B cell (primary cell): ENCODE measurements at regions not wholly inside any gene's neighbourhood (a gene's known extent, or its start where the extent isn't known, plus 50 kb on each side); places are given as distances from the start of the nearest gene placed in this dataset.

Source experiments
- ATAC-seq: fragments of 200-7000 bp; cut with Tn5 transposase; one replicate; pipeline ENCODE4 v1.10.0; 2021; ENCODE audit warnings: low read depth, mild to moderate bottlenecking, moderate number of reproducible peaks, moderate library complexity
- CTCF ChIA-PET: fragments of 350-600 bp; sonication (Branson Sonifier 250); formaldehyde crosslinking; loops from one replicate; lab custom pipeline; 2021; ENCODE audit warnings: antibody characterized with exemption, inconsistent platforms; lab: Charles Lee
- POLR2A ChIA-PET: fragments of 350-600 bp; sonication (Branson Sonifier 250); formaldehyde crosslinking; loops from one replicate; lab custom pipeline; 2021; ENCODE audit warnings: antibody characterized with exemption; lab: Charles Lee
- DNase-seq: peaks from one replicate; pipeline ENCODE4 v3.0.0; 2013
- H2AFZ ChIP-seq: 2 replicates; pipeline ENCODE4 v1.6.1; 2012; ENCODE audit warnings: mild to moderate bottlenecking, low read depth, low read length; ENCODE audit not compliant: insufficient read depth, poor library complexity, severe bottlenecking
- H3K27ac ChIP-seq, 2 donors: 1 replicate in 1 of 2; 2 replicates in 1 of 2; pipeline ENCODE4 v1.5.1; 2012 to 2013; ENCODE audit warnings: low read length in 2 of 2, mild to moderate bottlenecking in 2 of 2, moderate library complexity in 1 of 2
- H3K27me3 ChIP-seq, 4 experiments: fragments of 200-600 bp in 1 of 4; sonication (generic) in 1 of 4; replicated peaks in 1 of 4; 1 replicate in 2 of 4; 2 replicates in 2 of 4; pipeline versions ENCODE4 v1.6.1 to v1.7.0; 2013 to 2016; ENCODE audit warnings: low read length in 3 of 4, mild to moderate bottlenecking in 2 of 4, mixed read lengths in 1 of 4, moderate library complexity in 1 of 4; ENCODE audit not compliant: insufficient read depth in 4 of 4, control insufficient read depth in 3 of 4; ENCODE audit errors: control extremely low read depth in 1 of 4
- H3K36me3 ChIP-seq, 2 experiments: replicated peaks in 1 of 2; 1 replicate in 1 of 2; 2 replicates in 1 of 2; pipeline versions ENCODE4 v1.6.1 to v1.7.1; 2013; ENCODE audit warnings: low read length in 1 of 2; ENCODE audit not compliant: insufficient read depth in 2 of 2, control insufficient read depth in 1 of 2; ENCODE audit errors: control extremely low read depth in 1 of 2, extremely low read depth in 1 of 2
- H3K4me1 ChIP-seq, 2 donors: fragments of 200-600 bp in 1 of 2; sonication (generic) in 1 of 2; 1 replicate in 1 of 2; 2 replicates in 1 of 2; pipeline versions ENCODE4 v1.5.1 to v1.6.1; 2013 to 2017; ENCODE audit warnings: low read length in 2 of 2; ENCODE audit not compliant: control insufficient read depth in 2 of 2, insufficient read depth in 2 of 2
- H3K4me2 ChIP-seq: replicated peaks from 2 replicates; pipeline ENCODE3; 2012; ENCODE audit warnings: mild to moderate bottlenecking, low read depth, low read length; ENCODE audit not compliant: poor library complexity, severe bottlenecking
- H3K4me3 ChIP-seq, 5 experiments: fragments of 200-600 bp in 1 of 5; sonication (generic) in 1 of 5; 1 replicate in 3 of 5; 2 replicates in 2 of 5; pipeline versions ENCODE4 v1.5.1 to v1.7.0; 2011 to 2016; ENCODE audit warnings: low read length in 4 of 5, mild to moderate bottlenecking in 4 of 5, low read depth in 2 of 5, control low read depth in 1 of 5, moderate library complexity in 1 of 5; ENCODE audit not compliant: insufficient read depth in 1 of 5; ENCODE audit errors: control extremely low read depth in 1 of 5, extremely low read depth in 1 of 5
- H3K79me2 ChIP-seq: fragments of 200-600 bp; sonication (generic); one replicate; pipeline ENCODE4 v1.6.0; 2016; ENCODE audit warnings: low read length; ENCODE audit not compliant: control insufficient read depth, insufficient read depth
- H3K9ac ChIP-seq: fragments of 200-600 bp; sonication (generic); 2 replicates; pipeline ENCODE4 v1.6.1; 2017; ENCODE audit warnings: mild to moderate bottlenecking, low read length, moderate library complexity
- H3K9me3 ChIP-seq, 3 donors: one replicate each; pipeline versions ENCODE4 v1.6.1 to v1.7.1; 2013; ENCODE audit warnings: low read length in 2 of 3; ENCODE audit not compliant: control insufficient read depth in 2 of 3, insufficient read depth in 1 of 3; ENCODE audit errors: control extremely low read depth in 1 of 3
- H4K20me1 ChIP-seq: 2 replicates; pipeline ENCODE4 v1.6.0; 2012; ENCODE audit warnings: mild to moderate bottlenecking, low read length; ENCODE audit not compliant: insufficient read depth, control insufficient read depth, poor library complexity, severe bottlenecking
- H3K27ac Mint-ChIP-seq: one replicate; pipeline ENCODE4 v1.8.0; 2021; ENCODE audit warnings: mixed read lengths
- H3K27me3 Mint-ChIP-seq: one replicate; pipeline ENCODE4 v1.8.0; 2021; ENCODE audit warnings: mixed read lengths
- H3K4me1 Mint-ChIP-seq: one replicate; pipeline ENCODE4 v1.8.0; 2021; ENCODE audit warnings: mixed read lengths
- H3K4me3 Mint-ChIP-seq: one replicate; pipeline ENCODE4 v1.8.0; 2021; ENCODE audit warnings: mixed read lengths
- H3K9me3 Mint-ChIP-seq: one replicate; pipeline ENCODE4 v1.8.0; 2022; ENCODE audit warnings: mixed read lengths; ENCODE audit not compliant: insufficient read depth
- CTCF ChIP-seq: fragments of 200-600 bp; IDR thresholded peaks from one replicate; pipeline ENCODE4 v1.8.0; 2022; ENCODE audit warnings: antibody characterized with exemption, mild to moderate bottlenecking
- EZH2 ChIP-seq: IDR thresholded peaks from 2 replicates; pipeline ENCODE4 v1.6.1; 2012; ENCODE audit warnings: borderline replicate concordance, low read depth, mild to moderate bottlenecking, moderate library complexity, low read length; ENCODE audit not compliant: insufficient read depth, poor library complexity, severe bottlenecking
- WGBS: methylation state at CpG from one replicate; pipeline ENCODE4 v1.1.5; 2013; ENCODE audit warnings: missing lambda C conversion rate; ENCODE audit not compliant: insufficient coverage; 5-methylcytosine and 5-hydroxymethylcytosine counted together
- intact Hi-C: fragments of 100-400 bp; cut with micrococcal nuclease; formaldehyde crosslinking; loops from one replicate; pipeline ENCODE4 v1.10.0; 2022

- no peak for TF ChIP-seq EZH2
- TF ChIP-seq CTCF, result no peak
- Histone ChIP-seq H3K4me1 (peaks cover 11 to 15% of the 10 kb centered on the region in 2 donors), H3K4me2 (peak overlapping the region; percentile 47), H4K20me1 (no peaks in the 10 kb centered on the region), H3K79me2 (no peaks in the 10 kb centered on the region), H3K4me3 (peak overlapping the region in 4 of 5 experiments; percentile 31 to 67 (median 45)), H3K36me3 (no peaks in the 10 kb centered on the region), H3K27ac (peak overlapping the region; percentile 81 to 85), H3K27me3 (no peaks in the 10 kb centered on the region), H2AFZ (peak overlapping the region; percentile 56), H3K9ac (peak overlapping the region; percentile 70), H3K9me3 (peaks cover 0 to 6% (median 1%) of the 10 kb centered on the region in 3 donors)
- Mint-ChIP-seq H3K4me3 (peak overlapping the region; percentile 91), H3K9me3 (no peaks in the 10 kb centered on the region), H3K27ac (peak overlapping the region; percentile 97), H3K4me1 (peaks cover 19% of the 10 kb centered on the region), H3K27me3 (no peaks in the 10 kb centered on the region)
- 86% methylated on average over 8 of the region's 9 CpGs for WGBS
- DNase-seq, result no peak
- no peak for ATAC-seq
- POLR2A ChIA-PET, result interaction anchor here (1.0 kb wide), 1 partner anchor 14 kb away, joined by 3 read pairs; no protein-coding TSS in a partner anchor
- intact Hi-C loops, result no loop called here
- CTCF ChIA-PET, result no interaction called here
These were observed 1376.3 kb upstream of the CELF4 start for GRCh38 chr18:38941711-38942561.
